GM13976 (cell line): ENCODE measurements at regions not wholly inside any gene's neighbourhood (a gene's known extent, or its start where the extent isn't known, plus 50 kb on each side); places are given as distances from the start of the nearest gene placed in this dataset.

Experiments
- DNase-seq: peaks from one replicate; pipeline ENCODE4 v3.0.0; 2012; ENCODE audit warnings: low spot score
- CTCF ChIP-seq: IDR thresholded peaks from 2 replicates; pipeline ENCODE4 v1.5.1; 2012; ENCODE audit warnings: borderline replicate concordance, mild to moderate bottlenecking; ENCODE audit not compliant: insufficient read depth; ENCODE audit errors: extremely low read depth, missing control alignments, control extremely low read depth
- in situ Hi-C: fragments of 300-500 bp; cut with MboI; formaldehyde crosslinking; loops from one replicate; pipeline ENCODE4 v1.12.0; 2022; ENCODE audit warnings: low sequenced_read_pairs, mixed read lengths, inconsistent platforms; ENCODE audit not compliant: unreplicated experiment

DNA sequence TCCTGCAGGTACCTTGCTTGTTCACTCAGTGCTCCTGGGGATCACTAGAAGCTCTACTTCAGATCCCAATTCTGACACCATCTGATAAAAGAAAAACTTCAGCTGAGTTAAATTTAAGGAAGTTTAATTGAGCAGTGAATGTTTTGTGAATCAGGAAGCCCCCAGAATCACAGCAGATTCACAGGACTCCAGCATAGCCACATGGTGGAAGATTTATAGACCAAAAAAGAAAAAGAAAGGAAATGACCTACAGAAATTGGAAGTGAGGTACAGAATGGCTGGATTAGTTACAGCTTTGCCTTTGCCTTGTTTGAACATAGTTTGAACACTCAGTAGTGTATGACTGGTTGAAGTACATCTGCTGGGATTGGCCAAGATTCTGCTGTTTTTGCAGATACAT is 182.7 kb upstream of the SCN7A start:
- TF ChIP-seq CTCF = no peak
- in situ Hi-C loops = no loop called here
- DNase-seq = no peak

DNA sequence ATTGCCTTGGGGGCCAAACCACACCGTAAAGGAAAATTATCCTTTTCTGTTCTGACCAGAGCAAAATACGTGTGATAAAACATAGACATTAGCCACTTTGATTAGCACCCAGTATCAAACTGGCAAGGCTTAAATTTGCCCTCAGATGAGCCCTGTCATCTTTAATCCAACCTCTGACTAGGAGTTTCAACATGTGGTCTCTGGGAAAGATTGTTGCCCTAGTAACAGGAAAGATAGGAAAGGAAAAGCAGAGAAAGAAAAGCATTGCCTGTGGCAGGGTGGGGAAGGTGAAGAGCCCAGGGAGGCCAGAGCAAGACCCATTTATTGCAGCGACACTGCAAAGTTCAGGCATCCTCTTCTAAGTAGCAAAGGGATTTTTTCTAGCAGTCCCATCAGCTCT is 181.5 kb upstream of the SCN7A start:
- in situ Hi-C loops = no loop called here
- no peak for TF ChIP-seq CTCF
- DNase-seq = no peak

- no peak for TF ChIP-seq CTCF
- in situ Hi-C loops = no loop called here
- DNase-seq = no peak
These were observed 179.9 kb upstream of the SCN7A start for GRCh38 chr2:166673986-166674385.

GRCh38 chr2:166671801-166672200 is 177.8 kb upstream of the SCN7A start:
- no peak for TF ChIP-seq CTCF
- no peak for DNase-seq
- in situ Hi-C loops = no loop called here

DNA sequence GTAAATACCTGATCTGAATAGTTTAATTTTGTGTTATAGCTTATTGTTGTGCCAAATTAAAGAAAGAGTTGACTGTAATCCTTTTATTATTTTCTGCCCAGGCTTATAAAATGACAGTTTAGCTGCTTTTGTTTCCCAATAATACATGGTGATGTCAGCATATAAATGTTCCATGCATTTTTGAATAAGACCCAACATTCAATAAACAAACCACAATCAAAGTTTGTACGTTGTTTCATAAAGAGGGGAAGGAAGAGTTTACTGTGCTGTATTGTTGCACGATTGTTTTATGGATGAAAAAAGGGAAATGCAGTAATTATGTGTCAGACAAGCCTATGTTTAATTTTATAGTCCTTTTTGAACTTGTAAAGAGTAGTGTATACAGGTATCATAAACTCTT is 177.2 kb upstream of the SCN7A start:
- in situ Hi-C loops = no loop called here
- no peak for DNase-seq
- TF ChIP-seq CTCF = no peak

DNA sequence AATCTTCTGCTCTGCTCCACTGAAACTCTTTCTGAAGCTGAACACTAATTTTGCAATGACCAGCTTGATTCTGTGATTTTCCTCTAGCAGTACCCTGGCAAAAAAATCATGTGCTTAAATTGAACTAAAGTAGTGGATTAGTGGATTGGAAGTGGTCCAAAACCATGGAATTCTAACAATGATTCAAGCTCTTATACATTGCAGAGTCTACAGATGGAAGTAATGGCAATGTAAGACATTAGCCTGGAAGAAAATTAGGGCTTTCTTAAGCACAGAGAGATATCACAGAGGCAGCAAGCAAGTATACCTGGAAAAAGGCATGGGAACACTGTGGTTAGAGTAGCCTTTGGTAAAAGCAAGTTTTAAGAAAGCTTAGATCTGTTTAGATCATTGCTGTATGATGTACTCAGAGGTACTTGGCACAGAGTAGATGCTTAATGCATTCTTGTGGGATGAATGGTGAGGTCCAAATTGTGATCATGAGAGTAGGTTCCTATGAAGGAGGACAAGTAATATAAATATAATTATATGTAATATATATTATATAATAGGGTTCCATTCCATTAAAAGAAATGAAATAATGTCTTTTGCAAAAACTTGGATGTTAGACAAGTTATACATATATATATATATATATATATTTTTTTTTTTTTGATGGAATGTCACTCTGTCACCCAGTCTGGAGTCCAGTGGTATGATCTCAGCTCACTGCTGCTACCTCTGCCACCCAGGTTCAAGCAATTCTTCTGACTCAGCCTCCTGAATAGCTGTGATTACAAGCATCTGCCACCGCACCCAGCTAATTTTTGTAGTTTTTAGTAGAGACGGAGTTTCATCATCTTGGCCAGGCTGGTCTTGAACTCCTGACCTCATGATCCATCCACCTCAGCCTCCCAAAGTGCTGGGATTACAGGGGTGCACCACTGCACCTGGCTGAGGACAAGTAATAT is 172.2 kb upstream of the SCN7A start:
- TF ChIP-seq CTCF = no peak
- in situ Hi-C loops = no loop called here
- DNase-seq = no peak
